Mesodermal cell (in vitro differentiated cells): ENCODE measurements at regions not wholly inside any gene's neighbourhood (a gene's known extent, or its start where the extent isn't known, plus 50 kb on each side); places are given as distances from the start of the nearest gene placed in this dataset.

Experiments
- H3K27ac ChIP-seq: 2 replicates; pipeline ENCODE4 v1.7.0; 2013; ENCODE audit warnings: mild to moderate bottlenecking, low read depth, low read length, moderate library complexity; ENCODE audit not compliant: severe bottlenecking
- H3K36me3 ChIP-seq: 2 replicates; pipeline ENCODE4 v1.7.1; 2013; ENCODE audit warnings: mild to moderate bottlenecking, low read length, moderate library complexity; ENCODE audit not compliant: control insufficient read depth, insufficient read depth
- H3K4me1 ChIP-seq: one replicate; pipeline ENCODE4 v1.7.1; 2013; ENCODE audit warnings: mild to moderate bottlenecking, low read length; ENCODE audit not compliant: insufficient read depth, control insufficient read depth, poor library complexity, severe bottlenecking
- H3K4me3 ChIP-seq: 2 replicates; pipeline ENCODE4 v1.7.0; 2013; ENCODE audit warnings: low read length, control low read depth, mild to moderate bottlenecking; ENCODE audit not compliant: insufficient read depth, poor library complexity, severe bottlenecking; ENCODE audit errors: extremely low read depth
- H3K9me3 ChIP-seq: 2 replicates; pipeline ENCODE4 v1.7.1; 2013; ENCODE audit warnings: mild to moderate bottlenecking, low read length, moderate library complexity; ENCODE audit not compliant: control insufficient read depth
- WGBS, 2 experiments: methylation state at CpG; one replicate each; pipeline ENCODE4 v1.1.5; 2013; ENCODE audit warnings: missing lambda C conversion rate in 2 of 2; ENCODE audit not compliant: insufficient coverage in 2 of 2; 5-methylcytosine and 5-hydroxymethylcytosine counted together

DNA sequence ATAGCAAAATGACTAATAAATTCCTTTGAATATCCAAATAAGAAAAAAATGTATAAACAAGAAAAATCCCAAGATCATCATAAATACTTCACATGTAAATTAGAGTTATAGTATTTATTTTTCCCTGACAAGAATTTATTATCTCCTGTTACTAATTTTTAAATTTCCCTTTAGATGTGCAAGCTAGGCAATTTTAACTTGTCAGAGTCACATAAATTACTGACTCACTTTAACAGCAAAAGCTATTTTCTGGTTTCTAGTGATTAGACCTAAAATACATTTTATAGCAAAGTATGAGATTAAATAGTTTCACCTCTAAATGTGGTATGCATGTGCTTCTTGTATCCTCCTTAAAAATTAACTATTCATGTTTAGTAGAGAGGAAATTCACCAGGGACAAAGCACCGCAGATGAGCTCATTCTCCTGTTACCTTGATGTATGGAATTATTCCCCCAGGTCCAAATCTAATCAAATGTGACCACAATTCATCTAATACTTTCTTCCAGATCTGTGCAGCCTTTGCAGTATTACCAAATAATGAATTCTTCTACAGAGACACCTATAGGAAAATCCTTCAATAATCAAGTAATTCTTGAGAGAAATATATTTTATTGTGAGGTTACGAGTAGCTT, 621.2 kb downstream of the DNAJB9 start:
- no CpG with 5 or more reads among the region's 2 CpGs for WGBS, 2 experiments
- H3K4me3 ChIP-seq: no peak overlapping the region
- no peaks in the 10 kb centered on the region for H3K9me3 ChIP-seq
- H3K36me3 ChIP-seq: no peaks in the 10 kb centered on the region
- no peaks in the 10 kb centered on the region for H3K4me1 ChIP-seq
- no peak overlapping the region for H3K27ac ChIP-seq

DNA sequence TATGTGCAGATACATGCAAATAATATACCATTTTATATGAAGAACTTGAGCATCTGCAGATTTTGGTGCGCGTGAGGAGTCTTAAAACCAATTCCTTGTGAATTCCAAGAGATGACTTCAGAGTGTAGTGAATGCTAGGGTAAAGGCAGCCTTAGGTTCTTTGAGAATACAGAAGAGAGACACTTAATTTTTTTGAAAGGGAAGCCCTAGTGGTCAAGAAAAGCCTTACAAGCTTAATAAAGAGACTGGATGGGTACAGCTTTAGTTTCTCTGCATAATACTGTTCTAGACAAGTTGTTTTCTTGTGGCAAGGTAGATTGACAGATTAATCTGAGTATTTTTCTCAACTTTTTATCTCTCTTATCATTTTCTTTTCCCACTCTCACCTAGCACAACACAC, 636.5 kb downstream of the DNAJB9 start:
- no CpG with 5 or more reads among the region's 2 CpGs for WGBS, 2 experiments
- Histone ChIP-seq H3K36me3 (no peaks in the 10 kb centered on the region), H3K27ac (no peak overlapping the region), H3K4me3 (no peak overlapping the region), H3K4me1 (no peaks in the 10 kb centered on the region), H3K9me3 (no peaks in the 10 kb centered on the region)

DNA sequence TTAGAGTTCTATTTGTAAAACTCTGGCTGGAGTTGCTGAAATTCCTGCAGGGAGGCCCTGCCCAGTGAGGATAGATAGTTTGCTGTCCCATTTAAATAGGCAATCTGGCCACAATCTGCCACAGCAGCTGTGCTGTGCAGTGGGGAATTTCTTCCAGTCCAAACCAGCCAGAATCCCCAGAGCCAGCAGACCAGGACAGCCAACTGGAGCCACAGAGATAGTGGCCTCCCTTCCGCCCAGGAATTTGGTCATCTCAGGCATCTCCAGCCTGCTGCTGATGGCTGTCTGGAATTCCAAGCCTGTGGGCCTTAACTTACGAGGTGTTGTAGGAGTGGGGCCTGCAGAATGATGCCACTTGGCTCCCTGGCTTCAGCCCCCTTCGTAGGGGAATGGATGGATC, 643.4 kb downstream of the DNAJB9 start:
- peak overlapping the region; percentile 48 for H3K27ac ChIP-seq
- no peaks in the 10 kb centered on the region for H3K9me3 ChIP-seq
- H3K36me3 ChIP-seq: no peaks in the 10 kb centered on the region
- 79 to 93% methylated on average over 3 of the region's 3 CpGs for WGBS, 2 experiments
- no peak overlapping the region for H3K4me3 ChIP-seq
- peaks cover 7% of the 10 kb centered on the region for H3K4me1 ChIP-seq

DNA sequence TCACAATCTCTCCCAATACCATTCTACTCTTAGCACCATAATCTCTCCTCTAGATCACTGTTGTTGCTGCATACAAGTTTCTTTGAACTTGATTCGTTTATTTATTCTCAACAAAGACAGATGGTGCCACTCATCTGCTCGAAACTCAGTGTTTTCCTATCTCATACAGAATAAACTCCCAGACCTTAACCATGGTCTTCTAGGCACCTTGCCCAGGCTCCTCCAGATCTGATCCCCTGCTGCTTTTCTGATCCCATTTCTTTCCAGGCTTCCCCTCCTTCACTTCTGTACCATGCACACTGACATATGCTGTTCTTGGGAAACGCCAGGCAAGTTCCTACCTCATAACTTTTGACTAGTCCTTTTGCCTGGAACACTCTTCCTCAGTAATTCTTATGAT, 645.7 kb downstream of the DNAJB9 start:
- Histone ChIP-seq H3K27ac (no peak overlapping the region), H3K4me1 (peaks cover 7% of the 10 kb centered on the region), H3K4me3 (no peak overlapping the region), H3K9me3 (no peaks in the 10 kb centered on the region), H3K36me3 (no peaks in the 10 kb centered on the region)
- WGBS, 2 experiments: 95 to 97% methylated on average over 3 of the region's 3 CpGs

DNA sequence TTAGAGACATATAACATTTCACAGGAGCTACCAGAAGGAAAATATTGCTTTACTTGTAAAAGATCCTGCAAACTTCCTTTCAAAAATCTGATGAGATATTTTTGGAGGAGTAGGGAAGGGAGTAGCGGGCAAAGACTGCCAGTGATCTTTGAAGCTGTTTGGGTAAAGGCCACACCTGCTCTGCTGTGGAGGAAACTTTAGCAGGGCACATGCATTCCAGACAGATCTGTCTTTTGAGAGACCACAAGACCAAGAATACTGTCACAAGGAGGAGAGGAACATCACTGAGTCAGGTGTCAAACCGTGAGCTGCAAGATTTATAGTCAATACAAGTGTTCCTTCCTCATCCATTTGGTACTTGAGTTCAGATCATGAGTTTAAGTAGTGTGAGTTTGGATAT, 654.4 kb downstream of the DNAJB9 start:
- H3K27ac ChIP-seq: no peak overlapping the region
- no peak overlapping the region for H3K4me3 ChIP-seq
- WGBS, 2 experiments: no CpG with 5 or more reads among the region's 2 CpGs
- no peaks in the 10 kb centered on the region for H3K9me3 ChIP-seq
- no peaks in the 10 kb centered on the region for H3K4me1 ChIP-seq
- H3K36me3 ChIP-seq: no peaks in the 10 kb centered on the region

DNA sequence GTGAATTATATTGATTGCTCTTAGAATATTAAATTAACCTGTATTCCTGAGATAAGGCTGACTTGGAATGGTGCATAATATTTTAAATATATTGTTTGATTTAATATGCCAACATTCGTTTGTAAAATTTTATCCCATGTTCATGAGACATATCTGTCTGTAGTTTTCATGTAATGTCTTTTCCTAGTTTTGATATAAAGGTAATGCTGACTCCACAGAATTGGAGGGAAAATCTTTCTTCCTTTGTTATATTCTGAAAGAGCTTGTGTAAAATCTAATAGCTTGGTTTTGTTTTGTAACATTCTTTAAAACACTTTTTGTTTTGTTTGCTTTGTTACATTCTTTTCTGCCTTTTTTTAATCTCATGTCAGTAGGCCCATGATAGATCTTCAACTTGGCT, 657.0 kb downstream of the DNAJB9 start:
- H3K4me1 ChIP-seq: no peaks in the 10 kb centered on the region
- WGBS, 2 experiments: no CpG with 5 or more reads among the region's 1 CpG
- H3K36me3 ChIP-seq: no peaks in the 10 kb centered on the region
- no peaks in the 10 kb centered on the region for H3K9me3 ChIP-seq
- no peak overlapping the region for H3K4me3 ChIP-seq
- no peak overlapping the region for H3K27ac ChIP-seq

DNA sequence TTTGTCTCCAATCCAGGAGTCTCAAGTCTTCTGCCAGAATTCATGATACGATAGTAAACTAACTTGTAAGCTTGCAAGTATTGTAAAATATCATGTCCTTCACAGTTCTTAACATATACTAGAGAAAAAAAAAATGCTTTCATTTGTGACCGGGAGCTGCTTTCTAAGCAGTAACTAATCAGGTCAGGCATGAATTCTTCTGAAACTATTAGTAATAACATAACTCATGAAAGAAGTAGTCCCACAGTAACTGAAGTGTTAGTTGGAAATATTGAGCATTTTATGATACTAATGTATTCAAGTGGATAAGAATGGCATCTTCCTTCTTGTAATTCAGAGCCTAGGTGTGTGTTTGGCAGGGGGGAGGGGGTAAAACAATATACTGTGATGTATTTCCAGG, 665.6 kb downstream of the DNAJB9 start:
- H3K36me3 ChIP-seq: no peaks in the 10 kb centered on the region
- WGBS, 2 experiments: no CpG with 5 or more reads among the region's 2 CpGs
- no peaks in the 10 kb centered on the region for H3K9me3 ChIP-seq

DNA sequence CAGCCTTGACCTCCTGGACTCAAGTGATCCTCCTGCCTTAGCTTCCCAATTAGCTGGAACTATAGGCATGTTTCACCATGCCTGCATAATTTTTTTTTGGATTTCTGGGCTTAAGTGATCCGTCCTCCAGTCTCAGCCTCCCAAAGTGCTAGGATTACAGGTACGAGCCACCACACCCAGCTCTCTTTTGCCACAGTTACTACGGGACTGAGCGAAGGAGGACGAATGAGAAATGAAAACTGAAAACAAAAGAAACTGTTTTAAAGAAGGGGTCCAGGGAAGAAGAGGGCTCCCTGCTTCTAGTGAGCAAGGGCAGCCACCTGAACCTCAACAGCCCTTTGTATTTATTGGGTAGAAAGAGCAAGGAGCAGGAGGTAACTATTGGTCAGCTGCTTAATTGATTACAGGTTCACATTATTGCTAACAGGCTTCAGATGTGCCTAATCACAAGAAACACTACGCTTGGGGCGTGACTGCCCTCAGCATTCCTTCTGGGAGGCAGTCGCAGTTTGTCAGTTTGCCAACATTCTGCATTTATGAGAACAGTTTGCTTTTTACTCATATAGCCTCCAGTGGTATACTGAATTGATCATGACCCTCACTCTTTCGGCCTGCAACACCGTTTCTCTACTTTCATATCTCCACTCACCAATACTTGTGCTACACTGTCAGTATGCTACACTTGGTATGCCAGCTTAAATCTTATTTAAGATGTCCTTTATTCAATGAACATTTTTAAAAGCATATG, 676.8 kb downstream of the DNAJB9 start:
- no peak overlapping the region for H3K4me3 ChIP-seq
- no peaks in the 10 kb centered on the region for H3K9me3 ChIP-seq
- no peaks in the 10 kb centered on the region for H3K4me1 ChIP-seq
- H3K27ac ChIP-seq: no peak overlapping the region
- WGBS, 2 experiments: 69 to 80% methylated on average over 7 of the region's 10 CpGs
- H3K36me3 ChIP-seq: no peaks in the 10 kb centered on the region

More for the DNA sequence above, 665.6 kb downstream of the DNAJB9 start:
- H3K4me3 ChIP-seq: no peak overlapping the region
- no peaks in the 10 kb centered on the region for H3K4me1 ChIP-seq
- H3K27ac ChIP-seq: no peak overlapping the region

DNA sequence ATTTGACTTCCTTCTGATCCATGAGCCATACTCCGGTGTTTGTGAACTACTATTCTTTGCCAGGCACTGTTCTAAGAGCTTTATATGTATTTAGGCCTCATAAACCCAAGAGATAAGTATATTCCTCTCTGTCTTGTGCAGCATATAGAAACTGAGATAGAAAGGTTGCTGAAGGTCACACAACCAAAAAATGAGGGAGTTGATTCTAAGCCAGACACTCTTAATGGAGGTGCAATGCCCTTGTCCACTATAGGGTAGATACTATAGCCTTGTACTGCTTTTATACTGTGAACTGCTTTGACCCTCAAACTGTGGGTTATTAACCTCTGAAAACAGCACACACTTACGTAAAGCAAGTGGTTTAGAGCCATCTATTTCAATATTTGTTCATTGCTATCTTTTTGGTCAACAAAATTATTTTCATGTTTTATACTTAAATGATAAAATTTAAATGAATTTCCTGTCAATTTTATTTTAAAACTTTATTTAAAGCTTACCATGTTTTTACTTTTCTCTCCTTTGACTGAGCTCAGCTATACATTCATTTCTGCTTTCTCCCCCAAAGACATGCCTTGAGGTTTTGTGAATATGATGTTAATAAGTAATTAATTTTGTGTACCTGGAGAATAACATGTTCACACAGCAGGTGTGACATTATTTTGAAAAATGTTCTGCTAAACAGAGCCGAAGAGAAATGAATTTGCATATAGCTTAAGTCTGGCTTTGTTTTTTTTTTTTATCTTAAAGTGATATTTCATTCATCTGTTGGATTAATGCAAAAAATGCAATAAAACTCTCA, 687.3 kb downstream of the DNAJB9 start:
- H3K4me3 ChIP-seq: no peak overlapping the region
- no CpG with 5 or more reads among the region's 3 CpGs for WGBS, 2 experiments
- no peaks in the 10 kb centered on the region for H3K4me1 ChIP-seq
- H3K9me3 ChIP-seq: no peaks in the 10 kb centered on the region
- H3K27ac ChIP-seq: no peak overlapping the region
- no peaks in the 10 kb centered on the region for H3K36me3 ChIP-seq

DNA sequence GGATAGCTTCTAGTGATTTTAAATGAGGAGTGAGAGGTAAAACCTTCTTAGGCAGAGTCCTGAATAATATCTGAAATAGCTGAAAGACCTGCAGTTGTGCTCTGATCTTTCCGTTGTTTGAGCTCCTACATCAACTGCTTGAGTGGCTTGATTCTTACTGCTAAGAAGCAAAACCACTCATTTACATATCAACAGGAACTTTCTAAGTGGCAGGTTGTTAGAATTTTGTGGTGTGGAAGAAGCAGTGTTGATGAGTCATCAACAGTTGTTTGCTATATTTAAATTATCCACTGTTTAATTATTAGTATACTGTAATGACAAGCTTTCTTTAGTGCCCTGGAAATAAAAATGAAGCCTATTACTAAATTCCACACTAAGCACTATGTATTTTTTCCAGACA, 689.5 kb downstream of the DNAJB9 start:
- H3K4me3 ChIP-seq: no peak overlapping the region
- no peaks in the 10 kb centered on the region for H3K9me3 ChIP-seq
- no peak overlapping the region for H3K27ac ChIP-seq
- H3K4me1 ChIP-seq: no peaks in the 10 kb centered on the region
- H3K36me3 ChIP-seq: no peaks in the 10 kb centered on the region
- WGBS, 2 experiments: no CpG with 5 or more reads among the region's 1 CpG

DNA sequence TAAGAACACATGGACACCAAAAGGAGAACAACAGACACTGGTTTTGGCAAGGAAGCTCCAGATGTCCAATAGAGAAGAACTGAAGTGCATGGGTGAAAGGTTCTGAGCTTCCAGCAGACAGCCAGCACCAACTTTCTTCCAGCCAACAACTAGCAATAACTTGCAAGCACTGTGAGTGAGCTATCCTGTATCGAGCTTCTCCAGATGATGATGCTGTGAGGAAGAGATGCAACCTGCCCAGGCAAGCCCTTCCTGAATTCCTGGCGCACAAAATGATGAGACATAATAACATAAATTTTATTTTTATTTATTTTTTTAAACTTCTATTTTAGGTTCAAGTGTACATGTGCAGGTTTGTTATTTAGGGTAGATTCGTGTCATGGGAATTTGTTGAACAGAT, 692.1 kb downstream of the DNAJB9 start:
- no peaks in the 10 kb centered on the region for H3K4me1 ChIP-seq
- H3K4me3 ChIP-seq: no peak overlapping the region
- H3K9me3 ChIP-seq: no peaks in the 10 kb centered on the region
- no CpG with 5 or more reads among the region's 3 CpGs for WGBS, 2 experiments
- H3K27ac ChIP-seq: no peak overlapping the region
- no peaks in the 10 kb centered on the region for H3K36me3 ChIP-seq
